NCI-H460 (cell line): ENCODE measurements at regions not wholly inside any gene's neighbourhood (a gene's known extent, or its start where the extent isn't known, plus 50 kb on each side); places are given as distances from the start of the nearest gene placed in this dataset.

Experiments
- DNase-seq: peaks from one replicate; pipeline ENCODE4 v3.0.0-alpha.2; 2016; ENCODE audit warnings: low read depth; ENCODE audit errors: extremely low read depth

- no peak for DNase-seq
Observed at GRCh38 chr7:12741951-12742575, 54.6 kb downstream of the ARL4A start.

GRCh38 chr7:12746211-12746610, 58.8 kb downstream of the ARL4A start:
- DNase-seq, result no peak

DNA sequence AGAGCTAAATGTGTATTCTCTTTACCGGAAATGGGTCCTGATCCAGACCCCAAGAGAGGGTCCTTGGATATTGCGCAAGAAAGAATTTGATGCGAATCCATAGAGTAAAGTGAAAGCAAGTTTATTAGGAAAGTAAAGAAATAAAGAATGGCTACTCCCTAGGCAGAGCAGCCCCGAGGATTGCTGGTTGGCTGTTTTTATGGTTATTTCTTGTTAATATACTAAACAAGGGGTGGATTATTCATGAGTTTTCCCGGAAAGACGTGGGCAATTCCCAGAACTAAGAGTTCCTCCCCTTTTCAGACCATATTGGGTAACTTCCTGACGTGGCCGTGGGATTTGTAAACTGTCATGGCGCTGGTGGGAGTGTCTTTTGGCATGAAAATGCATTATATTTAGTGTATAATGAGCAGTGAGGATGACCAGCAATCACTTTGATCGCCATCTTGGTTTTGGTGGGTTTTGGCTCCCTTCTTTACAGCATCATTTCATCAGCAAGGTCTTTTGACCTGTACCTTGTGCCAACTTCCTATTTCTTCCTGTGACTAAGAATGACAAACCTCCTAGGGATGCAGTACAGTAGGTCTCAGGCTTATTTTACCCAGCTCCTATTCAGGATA, 60.4 kb downstream of the ARL4A start:
- DNase-seq, result no peak

GRCh38 chr7:12749069-12749468, 61.6 kb downstream of the ARL4A start:
- no peak for DNase-seq

GRCh38 chr7:12749746-12750145, 62.3 kb downstream of the ARL4A start:
- no peak for DNase-seq

GRCh38 chr7:12751764-12752163, 64.3 kb downstream of the ARL4A start:
- DNase-seq, result no peak

- no peak for DNase-seq
Observed at GRCh38 chr7:12754179-12754578, 66.7 kb downstream of the ARL4A start.

DNA sequence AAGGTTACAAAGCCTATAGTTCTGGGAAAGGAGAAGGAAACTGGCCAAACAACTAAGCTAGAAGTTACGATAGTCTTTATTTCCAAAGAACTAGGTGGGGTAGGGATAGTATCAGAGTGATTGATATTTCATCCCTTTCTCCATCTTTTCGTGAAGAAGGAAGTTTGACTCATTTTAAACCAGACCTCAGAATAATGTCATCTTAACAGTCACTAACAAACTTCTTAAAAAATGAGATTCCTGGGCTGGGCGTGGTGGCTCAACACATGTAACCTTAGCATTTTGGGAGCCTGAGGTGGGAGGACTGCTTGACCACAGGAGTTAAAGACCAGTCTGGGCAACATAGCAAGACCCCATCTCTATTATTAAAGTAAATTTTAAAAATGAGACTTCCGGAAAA, 69.4 kb downstream of the ARL4A start:
- DNase-seq, result no peak

GRCh38 chr7:12757443-12757842, 70.0 kb downstream of the ARL4A start:
- no peak for DNase-seq

- DNase-seq, result no peak
Observed at GRCh38 chr7:12759151-12759550, 71.7 kb downstream of the ARL4A start.

DNA sequence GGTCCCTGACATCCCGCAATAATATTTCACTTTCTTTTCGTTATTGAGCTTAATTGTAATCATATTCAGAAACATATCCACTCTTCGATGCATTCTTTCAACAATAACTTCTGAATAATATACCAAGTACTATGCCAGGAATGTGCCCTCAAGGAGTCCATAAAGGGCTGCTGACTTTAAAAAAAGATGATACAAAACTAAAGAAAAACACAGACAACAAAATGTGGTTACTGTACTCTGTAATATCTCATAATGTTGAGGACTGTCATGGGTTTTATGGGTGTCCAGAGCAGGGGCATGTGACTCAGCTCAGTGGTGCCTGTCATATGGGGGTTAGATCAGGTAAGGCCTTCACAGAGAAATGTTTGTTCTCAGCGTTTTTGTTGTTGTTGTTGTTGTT, 73.7 kb downstream of the ARL4A start:
- DNase-seq, result no peak

DNA sequence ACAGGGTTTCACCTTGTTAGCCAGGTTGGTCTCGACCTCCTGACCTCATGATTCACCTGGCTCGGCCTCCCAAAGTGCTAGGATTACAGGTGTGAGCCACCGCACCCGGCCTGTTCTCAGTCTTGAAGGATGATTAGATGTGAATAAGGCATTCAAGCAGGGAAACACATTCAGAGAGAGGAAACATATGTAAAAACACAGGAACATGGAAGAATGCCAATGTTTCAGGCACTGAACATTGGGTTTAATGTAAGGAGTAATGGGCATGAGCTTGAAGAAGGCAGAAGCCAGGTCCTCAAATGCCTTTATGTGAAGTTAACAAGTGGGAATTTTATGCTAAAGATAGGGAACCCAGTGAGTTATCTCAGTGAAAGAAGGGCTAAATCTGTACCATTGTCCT, 74.3 kb downstream of the ARL4A start:
- no peak for DNase-seq

- no peak for DNase-seq
Observed at GRCh38 chr7:12764458-12764891, 77.0 kb downstream of the ARL4A start.

- no peak for DNase-seq
Observed at GRCh38 chr7:12765431-12766100, 78.1 kb downstream of the ARL4A start.

DNA sequence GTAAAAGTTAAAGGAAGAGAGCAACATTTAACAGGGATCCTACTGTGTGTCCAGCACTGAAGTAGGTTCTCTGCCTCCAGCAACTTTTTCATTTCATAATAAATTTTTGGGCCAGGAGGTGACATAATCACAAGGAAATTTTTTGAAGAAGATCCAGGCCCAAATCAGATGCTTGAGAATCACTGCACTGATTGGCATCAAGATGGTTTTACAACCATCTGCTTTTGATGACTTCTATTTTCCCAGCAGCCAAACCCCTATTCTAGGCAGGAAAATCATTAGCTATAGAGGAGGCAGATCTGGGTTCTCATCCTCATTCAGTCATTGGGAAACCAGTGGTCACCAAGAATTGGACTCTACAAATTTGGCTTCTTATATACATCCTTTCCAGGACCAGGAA, 79.0 kb downstream of the ARL4A start:
- no peak for DNase-seq

DNA sequence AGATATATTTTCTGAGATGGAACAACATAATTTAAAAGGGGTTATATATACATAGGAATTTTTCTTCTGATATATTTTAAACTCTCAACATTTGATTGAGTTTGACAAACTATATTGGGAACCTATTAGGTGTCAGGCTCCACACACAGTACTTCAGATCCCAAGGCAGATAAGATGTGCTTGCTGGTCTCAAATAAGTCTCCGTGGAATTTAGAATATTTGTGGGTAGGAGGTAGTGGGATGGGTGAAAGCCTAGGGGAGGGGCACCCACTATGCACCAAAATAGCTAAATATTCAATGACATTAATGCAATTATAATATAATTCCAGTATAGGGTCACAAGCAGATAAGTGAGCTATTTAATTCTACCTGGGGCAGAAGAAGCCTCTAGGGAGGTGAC, 81.5 kb downstream of the ARL4A start:
- DNase-seq, result no peak

DNA sequence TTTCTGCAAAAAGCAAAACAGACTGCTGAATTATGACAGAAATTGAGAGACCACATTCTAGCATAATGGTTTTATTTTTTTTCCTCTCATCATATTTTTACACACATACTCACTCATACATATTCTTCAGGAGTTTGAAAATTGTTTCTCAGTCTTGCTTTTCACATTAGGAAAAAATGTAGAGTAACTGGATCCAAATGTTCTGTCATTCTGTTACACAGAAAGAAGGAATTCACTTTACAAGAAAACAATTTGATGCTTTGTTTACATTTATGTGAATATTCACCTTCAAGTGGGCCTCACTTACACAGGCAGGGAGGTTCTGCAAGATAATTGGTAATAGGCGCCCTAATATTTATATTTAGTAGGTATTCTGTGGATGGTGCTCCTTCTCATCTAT, 82.0 kb downstream of the ARL4A start:
- no peak for DNase-seq

DNA sequence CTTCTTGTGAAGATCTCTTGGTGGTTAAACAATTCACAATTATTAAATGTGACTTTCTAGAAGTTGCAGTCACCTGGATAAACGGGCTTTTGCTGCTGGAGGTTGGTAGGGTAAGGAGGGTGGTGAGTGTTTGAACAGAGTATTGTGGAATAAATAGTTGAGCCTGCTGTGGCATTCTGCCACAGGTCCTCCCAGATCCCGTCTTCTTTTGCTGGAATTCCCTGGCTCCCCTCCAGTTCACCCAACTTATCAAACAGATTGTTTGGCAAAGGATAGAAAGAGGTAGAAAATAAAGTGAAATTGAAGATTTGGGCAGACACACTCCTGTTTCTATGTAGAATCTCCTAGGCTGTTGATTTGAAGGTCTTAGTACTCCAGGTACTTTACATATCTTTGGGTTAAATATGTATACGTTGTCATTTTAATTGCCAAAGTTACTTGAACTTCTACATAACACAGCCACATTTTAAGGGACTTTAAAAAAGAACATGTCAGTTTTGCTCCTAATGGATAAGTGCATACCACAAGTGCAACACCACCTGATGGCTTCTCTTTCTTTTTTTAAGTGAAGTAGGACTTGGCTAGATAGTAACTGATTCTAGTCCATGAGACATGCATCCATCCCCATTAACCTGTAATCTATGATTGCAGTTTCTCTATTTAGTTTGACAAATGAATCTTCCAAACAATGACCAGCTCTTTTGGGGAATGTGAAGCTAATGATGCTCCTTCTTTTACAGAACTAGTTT, 83.0 kb downstream of the ARL4A start:
- DNase-seq, result no peak

- DNase-seq, result no peak
Observed at GRCh38 chr7:12771378-12771877, 84.0 kb downstream of the ARL4A start.

- DNase-seq, result no peak
Observed at GRCh38 chr7:12772768-12773167, 85.3 kb downstream of the ARL4A start.

DNA sequence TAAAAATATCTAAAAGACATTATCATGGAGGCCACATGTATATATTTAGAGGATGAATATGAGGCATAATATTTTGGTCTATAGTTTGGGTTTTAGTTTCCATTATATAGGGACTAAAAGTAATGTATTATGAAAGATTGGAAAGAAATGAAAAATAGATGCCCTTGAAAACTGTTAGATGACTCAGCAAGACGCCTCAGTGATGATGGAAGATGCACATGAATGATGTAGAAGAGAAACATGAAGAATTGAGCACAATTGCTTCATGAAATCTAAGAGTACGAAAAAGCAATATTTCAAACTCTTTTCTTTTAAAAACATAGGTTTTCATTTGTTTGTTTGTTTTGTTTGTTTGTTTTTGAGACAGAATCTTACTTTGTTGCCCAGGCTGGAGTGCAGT, 89.8 kb downstream of the ARL4A start:
- DNase-seq, result no peak
